ENCODE measurements at regions not wholly inside any gene's neighbourhood (a gene's known extent, or its start where the extent isn't known, plus 50 kb on each side); places are given as distances from the start of the nearest gene placed in this dataset.

DNA sequence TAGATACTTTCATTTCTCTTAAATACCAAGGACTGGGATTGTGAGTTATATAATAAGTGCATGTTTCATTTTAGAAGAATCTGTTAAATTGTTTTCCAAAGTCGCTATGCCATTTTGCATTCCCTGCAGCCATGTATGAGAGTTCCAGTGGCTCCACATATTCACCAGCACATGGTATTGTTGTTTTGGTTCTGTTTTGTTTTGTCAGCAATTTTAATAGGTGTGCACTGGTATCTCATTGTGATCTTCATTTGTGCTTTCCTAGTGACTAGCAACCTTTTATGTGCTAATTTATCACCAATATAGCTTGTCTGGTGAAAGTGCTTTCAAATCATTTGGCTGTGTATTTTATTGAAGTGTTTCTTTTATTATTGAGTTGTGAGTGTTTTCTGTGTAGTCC, 278.9 kb downstream of the ZNF516 start:
- TF ChIP-seq POLR2AphosphoS5 (IDR thresholded peaks at IDR 0.05): no peak
- TF ChIP-seq POLR2A (IDR thresholded peaks at IDR 0.05; ENCODE audit: low read depth): no peak
- TF ChIP-seq, protein P1, sequence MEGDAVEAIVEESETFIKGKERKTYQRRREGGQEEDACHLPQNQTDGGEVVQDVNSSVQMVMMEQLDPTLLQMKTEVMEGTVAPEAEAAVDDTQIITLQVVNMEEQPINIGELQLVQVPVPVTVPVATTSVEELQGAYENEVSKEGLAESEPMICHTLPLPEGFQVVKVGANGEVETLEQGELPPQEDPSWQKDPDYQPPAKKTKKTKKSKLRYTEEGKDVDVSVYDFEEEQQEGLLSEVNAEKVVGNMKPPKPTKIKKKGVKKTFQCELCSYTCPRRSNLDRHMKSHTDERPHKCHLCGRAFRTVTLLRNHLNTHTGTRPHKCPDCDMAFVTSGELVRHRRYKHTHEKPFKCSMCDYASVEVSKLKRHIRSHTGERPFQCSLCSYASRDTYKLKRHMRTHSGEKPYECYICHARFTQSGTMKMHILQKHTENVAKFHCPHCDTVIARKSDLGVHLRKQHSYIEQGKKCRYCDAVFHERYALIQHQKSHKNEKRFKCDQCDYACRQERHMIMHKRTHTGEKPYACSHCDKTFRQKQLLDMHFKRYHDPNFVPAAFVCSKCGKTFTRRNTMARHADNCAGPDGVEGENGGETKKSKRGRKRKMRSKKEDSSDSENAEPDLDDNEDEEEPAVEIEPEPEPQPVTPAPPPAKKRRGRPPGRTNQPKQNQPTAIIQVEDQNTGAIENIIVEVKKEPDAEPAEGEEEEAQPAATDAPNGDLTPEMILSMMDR (IDR thresholded peaks at IDR 0.05): no peak
- TF ChIP-seq EP300 (IDR thresholded peaks at IDR 0.05): no peak
